Activated gamma-delta T cell (primary cell): ENCODE measurements at regions not wholly inside any gene's neighbourhood (a gene's known extent, or its start where the extent isn't known, plus 50 kb on each side); places are given as distances from the start of the nearest gene placed in this dataset.

ENCODE experiments used
- DNase-seq: peaks from one replicate; lab custom pipeline; 2025; lab: John Stamatoyannopoulos, UW

DNA sequence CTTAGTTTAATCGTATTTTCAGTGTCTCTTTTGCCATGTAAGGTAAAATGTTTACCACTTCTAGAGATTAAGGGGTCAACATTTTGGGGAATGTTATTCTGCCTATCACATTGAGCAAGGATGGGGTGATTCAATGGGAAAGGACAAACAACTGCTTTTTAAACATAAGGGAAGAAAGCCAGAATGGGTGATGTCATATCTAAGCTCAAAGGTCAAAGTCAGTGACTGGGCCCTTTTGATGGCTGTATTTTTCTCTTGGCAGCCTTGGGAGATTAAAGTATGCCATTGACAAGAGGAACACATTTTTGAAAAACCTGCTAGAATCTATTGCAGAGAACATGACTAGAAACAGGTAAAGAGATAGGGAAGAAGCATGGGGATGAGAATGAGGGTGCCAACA lies 477.3 kb upstream of the IRAK1BP1 start:
- DNase-seq = no peak

DNA sequence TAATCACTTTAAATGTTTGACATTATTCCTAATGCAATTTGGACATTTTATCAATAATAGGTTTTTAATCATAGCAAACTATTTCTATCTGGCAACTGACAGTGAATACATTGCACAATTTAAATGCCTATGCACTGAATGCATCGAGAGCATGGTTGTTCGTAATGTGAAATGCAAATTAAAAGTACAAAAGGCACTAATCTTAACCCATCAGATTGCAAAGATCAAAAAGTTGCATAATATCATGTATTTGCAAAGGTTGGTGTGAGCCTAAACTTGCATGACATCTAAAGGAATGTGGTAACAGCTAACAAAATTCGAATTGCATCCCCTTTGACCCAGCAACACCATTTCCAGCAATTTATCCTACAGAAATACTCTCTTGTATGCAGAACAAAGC lies 469.9 kb upstream of the IRAK1BP1 start:
- no peak for DNase-seq

GRCh38 chr6:78398292-78398691 lies 469.1 kb upstream of the IRAK1BP1 start:
- DNase-seq = no peak

DNA sequence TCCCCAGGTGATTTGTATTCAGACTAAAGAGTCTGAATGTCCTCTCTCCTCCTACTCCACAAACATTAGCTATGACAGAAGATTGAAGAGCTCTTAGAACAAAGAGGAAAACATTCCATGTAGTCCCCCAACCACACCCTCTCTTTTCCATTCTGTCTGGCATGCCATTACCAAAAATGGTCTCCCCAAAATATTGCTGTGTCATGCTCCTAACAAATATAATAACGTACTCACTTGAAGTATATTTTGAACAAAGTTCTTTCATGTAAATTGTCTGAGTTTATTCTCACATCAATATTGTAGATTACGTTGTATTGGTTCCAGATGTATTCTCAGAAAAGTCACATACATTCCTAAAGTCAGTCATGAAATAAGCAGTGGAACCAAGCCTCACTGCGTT lies 467.3 kb upstream of the IRAK1BP1 start:
- DNase-seq = no peak

- DNase-seq = no peak
Observed at GRCh38 chr6:78427386-78427785, 440.0 kb upstream of the IRAK1BP1 start.

DNA sequence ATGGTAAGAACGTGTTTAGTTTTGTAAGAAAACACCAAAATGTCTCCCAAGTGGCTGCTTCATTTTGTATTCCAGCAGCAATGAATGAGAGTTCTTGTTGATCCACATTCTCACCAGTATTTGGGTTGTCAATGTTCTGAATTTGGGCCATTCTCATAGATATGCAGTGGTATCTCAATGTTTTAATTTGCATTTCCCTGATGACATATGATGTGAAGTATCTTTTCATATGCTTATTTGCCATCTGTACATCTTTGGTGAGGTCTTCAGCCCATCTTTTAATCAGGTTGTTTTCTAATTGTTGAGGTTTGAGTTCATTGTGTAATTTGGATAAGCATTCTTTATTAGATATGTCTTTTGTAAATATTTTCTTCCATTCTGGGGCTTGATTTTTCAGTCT lies 436.8 kb upstream of the IRAK1BP1 start:
- no peak for DNase-seq

DNA sequence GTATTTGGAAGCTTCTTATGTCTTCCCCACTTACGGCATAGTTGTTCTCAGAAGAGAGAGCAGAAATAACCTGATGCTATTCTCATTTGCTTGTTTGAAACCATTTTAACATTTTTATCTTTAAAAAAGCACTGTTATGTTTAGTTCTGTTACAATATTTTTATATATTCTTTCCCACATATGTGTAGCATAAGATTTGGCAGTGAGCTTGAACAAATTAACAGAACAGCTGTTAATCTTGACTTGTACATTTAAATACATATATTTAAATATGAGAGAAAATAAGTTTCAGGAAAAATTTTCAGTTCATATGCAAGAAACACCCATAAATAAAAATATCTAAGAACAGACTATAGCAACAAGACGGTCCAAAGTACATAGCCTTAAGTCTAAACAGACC lies 431.7 kb upstream of the IRAK1BP1 start:
- DNase-seq = no peak

DNA sequence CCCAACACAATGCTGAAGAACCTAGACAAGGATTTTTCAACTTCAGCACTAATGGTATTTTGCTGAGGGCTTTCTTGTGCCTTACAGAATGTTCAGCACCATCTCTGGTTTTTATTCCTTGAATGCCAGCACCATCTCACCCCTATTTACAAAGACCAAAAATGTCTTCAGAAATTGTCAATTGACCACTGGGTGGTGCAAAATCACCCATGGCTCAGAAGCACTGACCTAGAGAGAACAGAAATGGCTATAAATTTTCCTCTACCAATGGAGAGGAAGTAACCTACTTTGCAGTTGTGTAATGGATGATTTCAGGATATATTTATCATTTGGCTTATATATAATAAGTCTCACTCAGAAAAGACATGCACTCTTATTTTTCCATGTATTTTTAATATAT lies 431.0 kb upstream of the IRAK1BP1 start:
- no peak for DNase-seq

DNA sequence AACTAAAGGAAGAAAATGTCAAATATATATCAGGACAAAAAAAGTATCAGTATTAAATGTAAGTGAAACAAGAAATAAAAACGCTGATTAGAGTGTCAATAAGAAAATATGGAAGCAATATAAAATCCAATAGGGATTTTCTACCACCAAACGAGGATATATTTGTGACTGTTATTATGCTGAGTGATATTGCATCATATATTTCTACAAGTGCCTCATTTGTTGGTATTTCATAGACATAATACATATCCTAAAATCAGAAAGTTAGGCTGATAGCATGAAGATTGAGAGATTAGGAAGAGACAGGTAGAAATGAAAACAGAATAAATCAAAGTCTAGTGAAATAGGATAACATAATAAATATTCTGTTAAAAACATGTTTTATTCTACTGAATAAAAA lies 429.2 kb upstream of the IRAK1BP1 start:
- no peak for DNase-seq

DNA sequence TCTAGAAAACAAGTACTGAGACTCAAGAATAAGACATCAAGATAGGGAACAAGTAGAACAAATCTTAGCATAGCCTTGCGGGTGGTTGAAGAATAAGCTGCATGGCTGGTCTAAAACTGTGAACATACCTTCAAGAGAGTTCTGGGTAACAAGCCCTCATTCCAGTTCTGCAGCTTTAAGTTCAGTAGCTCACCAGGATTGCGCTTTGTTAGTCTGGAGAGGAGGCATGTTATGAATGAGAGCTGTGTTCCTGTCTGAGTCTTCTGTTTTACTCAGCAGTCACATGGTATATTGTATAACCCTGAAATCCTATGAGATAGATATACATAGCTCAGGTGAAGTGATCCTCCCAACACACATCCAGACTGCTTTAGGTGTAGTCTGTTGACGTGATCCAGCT lies 406.6 kb upstream of the IRAK1BP1 start:
- no peak for DNase-seq

- no peak for DNase-seq
Observed at GRCh38 chr6:78462728-78463127, 404.6 kb upstream of the IRAK1BP1 start.

DNA sequence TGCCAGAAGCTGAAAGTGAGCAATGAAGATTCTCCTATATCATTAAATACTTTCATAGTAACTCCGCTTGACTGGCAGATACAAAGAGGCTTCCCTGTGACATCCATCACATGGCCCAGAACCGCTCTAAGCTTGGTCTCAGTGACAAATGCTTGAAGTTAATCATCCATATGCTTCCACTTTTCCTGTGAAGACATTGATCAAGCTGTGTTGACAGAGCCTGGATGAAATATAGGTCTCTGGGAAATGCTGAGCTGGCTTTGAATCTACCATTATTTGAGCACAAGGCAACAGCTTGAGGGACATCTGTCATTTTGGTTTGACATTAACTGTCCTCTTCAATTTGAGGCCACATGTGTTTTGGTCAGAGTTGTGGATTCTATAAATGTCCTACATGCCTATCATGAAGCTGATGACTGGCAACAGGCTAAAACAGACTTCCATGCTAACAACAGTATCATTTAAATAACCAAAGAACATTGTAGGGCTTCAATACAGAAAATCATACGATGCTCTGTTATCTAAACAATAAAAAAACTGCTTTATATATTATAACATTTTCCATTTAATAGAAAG lies 402.2 kb upstream of the IRAK1BP1 start:
- DNase-seq = no peak

DNA sequence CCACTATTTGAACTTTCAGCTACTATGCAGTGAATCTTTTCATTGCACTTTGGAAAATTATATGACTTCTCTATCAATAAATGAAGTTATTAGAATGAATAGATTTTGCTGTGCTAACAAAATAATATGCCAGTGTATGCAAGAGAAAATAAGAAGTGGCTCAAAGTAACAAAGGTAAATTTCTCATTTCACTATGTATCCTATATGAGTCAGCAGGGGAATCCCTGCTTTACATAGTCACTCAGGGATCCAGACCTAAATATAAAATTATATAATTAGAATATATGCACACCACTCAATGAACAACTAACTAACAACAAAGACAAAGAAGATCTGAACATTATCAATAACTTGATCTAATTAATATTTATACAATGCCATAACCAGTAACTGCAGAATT lies 390.8 kb upstream of the IRAK1BP1 start:
- DNase-seq = no peak

DNA sequence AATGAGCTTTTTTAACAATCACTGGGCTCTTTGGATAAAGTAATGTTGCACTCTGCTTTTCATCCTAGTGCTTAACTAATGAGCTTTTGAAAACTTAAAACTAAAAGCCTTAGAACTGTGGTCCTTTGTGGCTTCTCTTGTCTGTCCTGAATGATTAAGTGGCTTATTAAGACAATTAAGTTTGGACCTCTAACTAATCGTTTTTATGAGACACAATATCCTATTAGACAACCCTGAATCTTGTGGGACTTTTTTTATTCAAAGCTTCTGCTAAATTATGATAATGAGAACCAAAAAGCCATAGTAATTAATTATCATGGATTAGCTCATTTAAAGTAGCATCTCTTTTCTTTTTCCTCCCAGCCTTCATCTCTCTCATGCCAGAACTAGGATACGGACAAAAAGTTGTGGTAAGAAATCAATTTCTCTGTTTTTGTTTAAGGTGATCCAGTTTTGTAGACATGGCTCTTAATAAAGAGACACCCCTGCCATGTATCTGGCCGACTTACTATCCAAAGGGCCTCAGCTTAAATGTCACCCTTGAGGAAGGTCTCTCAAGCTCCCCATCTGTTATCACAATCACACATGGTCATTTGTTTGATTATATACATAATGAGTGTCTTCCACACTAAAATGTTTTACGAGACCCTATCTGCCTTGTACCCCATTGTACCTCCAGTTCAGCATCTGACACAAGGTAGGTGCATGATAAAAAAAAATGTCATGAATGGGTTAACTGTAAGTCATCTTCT lies 384.4 kb upstream of the IRAK1BP1 start:
- DNase-seq = no peak

DNA sequence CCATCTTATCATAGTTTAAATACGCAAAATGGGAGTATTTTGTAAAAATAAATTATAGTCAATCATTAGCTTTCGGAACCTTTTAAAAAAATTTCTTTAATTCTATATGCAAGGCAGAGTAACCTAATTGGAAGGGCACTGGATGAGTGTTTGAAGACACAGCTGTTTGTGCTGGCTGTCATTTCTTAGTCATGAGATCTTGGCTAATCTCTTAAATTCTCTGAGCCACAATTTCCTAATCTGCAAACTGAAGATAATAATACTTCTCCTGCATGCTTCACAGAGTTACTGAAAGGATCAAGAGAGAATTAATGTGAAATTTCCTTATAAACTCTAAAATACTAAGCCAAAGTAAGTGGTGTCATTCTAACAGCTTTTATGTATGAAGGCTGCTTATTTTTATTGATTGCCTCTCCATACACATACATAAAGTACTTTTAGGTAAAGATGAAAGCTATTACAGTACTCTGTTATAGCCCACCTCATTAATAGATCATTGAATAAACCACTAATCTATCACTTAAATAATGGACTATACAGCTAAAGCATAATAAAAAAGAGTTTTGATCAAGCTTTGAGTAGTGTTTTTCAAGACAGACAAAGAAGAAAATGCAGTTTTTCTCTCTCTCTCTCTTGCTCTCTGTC lies 383.7 kb upstream of the IRAK1BP1 start:
- no peak for DNase-seq

- no peak for DNase-seq
Observed at GRCh38 chr6:78484198-78485064, 382.9 kb upstream of the IRAK1BP1 start.

GRCh38 chr6:78487401-78487800 lies 379.9 kb upstream of the IRAK1BP1 start:
- no peak for DNase-seq

- DNase-seq = no peak
Observed at GRCh38 chr6:78489874-78490273, 377.5 kb upstream of the IRAK1BP1 start.

DNA sequence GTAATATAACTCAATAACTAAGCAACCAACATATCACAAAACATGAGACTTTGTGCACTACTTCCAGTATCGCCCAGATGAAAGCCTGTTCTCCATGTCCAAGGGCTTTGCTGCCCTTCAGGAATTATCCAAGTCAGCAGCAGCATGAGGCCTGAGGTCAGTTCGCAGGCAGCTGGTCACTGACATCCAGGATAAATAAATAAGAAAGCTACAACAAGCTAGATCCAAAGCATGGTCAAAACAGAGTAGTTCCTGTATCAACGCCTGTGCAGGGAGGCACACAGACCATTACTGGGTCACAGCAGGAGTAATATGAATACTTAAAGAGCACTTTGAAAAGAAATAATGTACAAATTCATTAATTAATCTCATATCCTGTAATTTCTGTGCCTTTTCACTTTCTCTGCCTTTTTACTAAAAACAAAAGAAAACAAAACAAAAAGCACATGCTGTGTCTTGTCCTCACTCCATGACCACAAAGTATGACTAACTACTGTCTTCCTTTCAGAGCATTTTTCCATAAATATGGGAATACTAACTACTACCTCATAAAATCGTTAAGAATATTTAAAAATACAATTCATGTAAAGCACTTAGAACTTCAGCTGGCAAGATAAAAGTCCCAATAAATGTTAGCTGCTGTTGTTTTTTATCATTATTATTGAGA lies 374.9 kb upstream of the IRAK1BP1 start:
- DNase-seq = no peak

- no peak for DNase-seq
Observed at GRCh38 chr6:78500299-78501089, 366.9 kb upstream of the IRAK1BP1 start.

DNA sequence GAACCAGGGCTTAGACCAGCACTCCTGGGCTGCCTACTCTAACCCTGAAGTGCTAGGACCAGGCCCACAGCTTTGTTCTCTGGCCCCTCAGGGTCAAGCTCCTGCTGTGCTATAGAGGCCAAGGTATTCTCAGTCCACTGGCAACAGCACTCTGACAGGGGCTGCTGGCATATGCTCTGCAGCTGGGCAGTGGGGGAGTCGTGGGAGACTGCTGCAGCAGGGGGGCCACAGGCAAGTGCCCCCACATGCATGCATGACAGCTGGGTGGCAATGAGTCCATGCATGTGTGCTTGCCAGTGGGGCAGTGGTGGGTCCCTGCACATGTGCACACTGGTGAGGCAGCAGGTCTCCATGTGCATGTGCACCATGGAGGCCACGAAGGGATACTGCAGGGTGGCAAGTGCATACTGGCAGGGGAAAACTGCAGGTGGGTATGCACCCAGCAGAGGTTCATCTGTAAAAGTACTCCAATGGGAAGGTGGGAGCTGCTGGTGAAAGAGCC lies 364.9 kb upstream of the IRAK1BP1 start:
- DNase-seq = peak; percentile 1
